ENCODE measurements at regions not wholly inside any gene's neighbourhood (a gene's known extent, or its start where the extent isn't known, plus 50 kb on each side); places are given as distances from the start of the nearest gene placed in this dataset.

- no peak for TF ChIP-seq CTCF (IDR thresholded peaks at IDR 0.05)
- TF ChIP-seq POLR2A (IDR thresholded peaks at IDR 0.05), result no peak
Observed at GRCh38 chr7:130856866-130857265, 122.9 kb upstream of the KLF14 start.
